ENCODE measurements at regions not wholly inside any gene's neighbourhood (a gene's known extent, or its start where the extent isn't known, plus 50 kb on each side); places are given as distances from the start of the nearest gene placed in this dataset.

DNA sequence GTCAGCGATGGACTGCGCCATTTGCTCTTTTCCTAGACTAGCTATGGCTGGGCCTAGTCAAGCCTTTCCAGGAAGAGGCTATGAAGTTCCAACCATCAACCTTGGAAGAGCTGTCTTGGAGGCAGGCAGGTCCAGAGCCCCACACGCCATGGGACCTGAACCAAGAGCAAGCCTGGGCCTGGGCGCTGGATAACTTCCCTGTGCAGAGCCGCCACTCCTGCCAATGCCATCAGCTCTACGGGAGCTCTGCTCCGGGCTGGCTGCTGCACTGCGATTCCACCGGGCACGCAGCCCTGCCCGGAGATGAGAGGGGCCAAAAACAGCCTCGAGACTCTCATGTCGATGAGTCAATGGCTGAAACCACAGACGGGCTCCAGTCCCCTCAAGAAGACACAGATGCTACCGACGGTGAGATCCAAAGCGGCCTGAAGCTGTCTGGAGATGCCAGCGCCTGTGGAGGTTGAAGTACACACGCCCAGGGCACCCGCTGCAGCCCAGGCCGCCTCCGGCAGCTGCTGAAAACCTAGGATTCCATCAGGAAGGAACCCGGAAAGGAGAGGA lies 103.7 kb upstream of the SELENOP start:
- intact Hi-C loops (cut with DNase I) = no loop called here

DNA sequence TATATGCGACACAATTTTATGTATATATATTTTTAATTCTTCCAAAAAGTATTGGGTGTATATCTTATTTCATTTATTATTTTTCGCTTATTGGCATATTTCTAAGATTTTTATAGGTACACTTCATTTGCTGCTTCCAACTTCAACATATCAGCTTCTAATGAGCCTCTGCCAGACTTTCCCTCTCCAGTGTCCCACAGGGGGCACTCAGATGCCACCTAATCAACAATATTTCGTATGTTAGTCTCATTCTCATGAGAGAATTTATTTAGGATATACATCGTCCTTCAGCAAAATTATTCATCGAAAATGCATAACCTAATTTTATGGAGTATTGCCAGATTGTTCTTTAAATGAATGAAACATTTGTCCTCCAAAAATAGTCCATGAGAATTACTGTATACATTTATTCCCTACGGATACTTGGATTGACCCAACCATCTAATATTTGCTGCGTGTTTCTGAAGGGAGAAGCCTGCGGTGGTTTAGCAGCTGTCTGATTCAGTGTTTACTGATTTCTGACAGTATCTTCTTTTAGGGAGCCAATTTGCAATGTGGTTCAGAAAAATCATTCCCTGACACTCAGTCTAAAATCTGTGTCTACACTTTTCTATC lies 100.6 kb upstream of the SELENOP start:
- TF ChIP-seq, protein P1, sequence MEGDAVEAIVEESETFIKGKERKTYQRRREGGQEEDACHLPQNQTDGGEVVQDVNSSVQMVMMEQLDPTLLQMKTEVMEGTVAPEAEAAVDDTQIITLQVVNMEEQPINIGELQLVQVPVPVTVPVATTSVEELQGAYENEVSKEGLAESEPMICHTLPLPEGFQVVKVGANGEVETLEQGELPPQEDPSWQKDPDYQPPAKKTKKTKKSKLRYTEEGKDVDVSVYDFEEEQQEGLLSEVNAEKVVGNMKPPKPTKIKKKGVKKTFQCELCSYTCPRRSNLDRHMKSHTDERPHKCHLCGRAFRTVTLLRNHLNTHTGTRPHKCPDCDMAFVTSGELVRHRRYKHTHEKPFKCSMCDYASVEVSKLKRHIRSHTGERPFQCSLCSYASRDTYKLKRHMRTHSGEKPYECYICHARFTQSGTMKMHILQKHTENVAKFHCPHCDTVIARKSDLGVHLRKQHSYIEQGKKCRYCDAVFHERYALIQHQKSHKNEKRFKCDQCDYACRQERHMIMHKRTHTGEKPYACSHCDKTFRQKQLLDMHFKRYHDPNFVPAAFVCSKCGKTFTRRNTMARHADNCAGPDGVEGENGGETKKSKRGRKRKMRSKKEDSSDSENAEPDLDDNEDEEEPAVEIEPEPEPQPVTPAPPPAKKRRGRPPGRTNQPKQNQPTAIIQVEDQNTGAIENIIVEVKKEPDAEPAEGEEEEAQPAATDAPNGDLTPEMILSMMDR (IDR thresholded peaks at IDR 0.05) = peak in 1 of 3 experiments; percentile 21
- TF ChIP-seq EP300 (IDR thresholded peaks at IDR 0.05) = no peak
- H3K27me3 ChIP-seq = peaks cover 0 to 7% (median 0%) of the 10 kb centered on the region in 4 donors
- peaks cover 4 to 11% (median 8%) of the 10 kb centered on the region in 4 donors for H3K4me1 ChIP-seq
- H3K27ac ChIP-seq (replicated peaks in 1 of 4) = no peak overlapping the region
- H3K36me3 ChIP-seq = no peaks in the 10 kb centered on the region
- DNase-seq (ENCODE audit: extremely low spot score) = no peak
- no peaks in the 10 kb centered on the region for H3K9me3 ChIP-seq
- H3K4me3 ChIP-seq = no peak overlapping the region
- 56% methylated on average over 8 of the region's 8 CpGs for WGBS
- intact Hi-C loops (cut with DNase I) = no loop called here

More for the DNA sequence above, 103.7 kb upstream of the SELENOP start:
- H3K4me3 ChIP-seq = no peak overlapping the region
- WGBS = 81% methylated on average over 21 of the region's 23 CpGs
- H3K4me1 ChIP-seq = no peaks in the 10 kb centered on the region
- no peaks in the 10 kb centered on the region for H3K36me3 ChIP-seq
- no peaks in the 10 kb centered on the region for H3K9me3 ChIP-seq
- no peak for TF ChIP-seq POLR2A (IDR thresholded peaks at IDR 0.05; ENCODE audit: low read depth)
- TF ChIP-seq, protein P1 (IDR thresholded peaks at IDR 0.05) = no peak
- no peak for TF ChIP-seq POLR2AphosphoS5 (IDR thresholded peaks at IDR 0.05)
- no peak for TF ChIP-seq EP300 (IDR thresholded peaks at IDR 0.05)
- DNase-seq (ENCODE audit: extremely low spot score) = no peak
- H3K27ac ChIP-seq (replicated peaks in 1 of 4) = no peak overlapping the region
- H3K27me3 ChIP-seq = no peaks in the 10 kb centered on the region

DNA sequence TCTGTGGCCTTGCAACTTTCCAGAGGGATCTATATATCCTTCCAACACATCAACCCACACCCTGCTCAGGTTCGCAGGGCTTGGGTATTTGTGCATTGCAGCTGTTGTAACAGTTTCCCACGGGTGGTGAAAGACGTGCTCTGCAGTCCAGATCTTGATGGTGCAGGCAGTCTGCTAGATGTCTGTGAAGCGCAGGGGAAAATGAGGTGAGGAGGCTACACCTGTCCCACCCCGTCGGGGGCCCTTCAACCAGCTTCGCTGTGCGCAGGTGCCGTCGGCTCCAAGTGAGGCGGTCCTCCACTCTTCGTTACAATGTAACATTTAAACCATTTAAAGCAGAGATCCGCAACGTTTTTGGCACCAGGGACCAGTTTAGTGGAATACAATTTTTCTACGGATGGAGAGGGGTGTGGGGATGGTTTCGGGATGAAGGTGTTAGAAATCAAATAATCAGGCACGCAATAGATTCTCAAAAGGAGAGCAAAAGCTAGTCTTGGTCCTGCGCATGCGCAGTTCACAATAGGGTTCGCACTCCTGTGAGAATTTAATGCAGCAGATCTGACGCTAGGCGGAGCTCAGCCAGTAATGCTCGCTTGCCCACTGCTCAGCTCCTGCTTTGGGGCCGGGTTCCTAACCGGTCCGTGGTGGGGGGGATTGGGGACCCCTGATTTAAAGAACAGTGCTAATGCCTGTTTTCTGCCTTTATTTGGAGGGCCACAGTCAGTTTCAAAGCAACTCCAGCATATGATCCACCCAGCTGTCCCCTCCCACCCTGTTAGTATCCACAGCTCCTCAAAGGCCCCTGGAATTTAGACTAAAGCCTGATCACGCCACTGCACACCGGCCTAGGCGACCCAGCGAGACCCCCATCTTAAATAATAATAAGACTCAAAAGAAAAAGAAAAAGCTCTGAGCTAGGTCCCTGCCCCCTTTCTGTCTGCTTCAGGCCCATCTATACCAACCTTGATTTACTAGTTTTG lies 97.1 kb upstream of the SELENOP start:
- H3K4me1 ChIP-seq = peaks cover 4 to 11% (median 8%) of the 10 kb centered on the region in 4 donors
- no peaks in the 10 kb centered on the region for H3K9me3 ChIP-seq
- H3K4me3 ChIP-seq = peak overlapping the region; percentile 52 to 57 (median 54)
- DNase-seq (ENCODE audit: extremely low spot score) = peak; percentile 93
- no peaks in the 10 kb centered on the region for H3K36me3 ChIP-seq
- TF ChIP-seq, protein P1 (IDR thresholded peaks at IDR 0.05) = peak; percentile 77 to 87 (median 81)
- TF ChIP-seq POLR2A (IDR thresholded peaks at IDR 0.05; ENCODE audit: low read depth) = no peak
- TF ChIP-seq POLR2AphosphoS5 (IDR thresholded peaks at IDR 0.05) = peak; percentile 10 to 81
- no peak for TF ChIP-seq EP300 (IDR thresholded peaks at IDR 0.05)
- WGBS = 7% methylated on average over 30 of the region's 30 CpGs
- no peak overlapping the region for H3K27ac ChIP-seq (replicated peaks in 1 of 4)
- intact Hi-C loops (cut with DNase I) = loop anchor here (10.0 kb wide), 1 partner anchor 136 kb away; the partner anchor contains the start of gene ANXA2R
- peaks cover 0 to 16% (median 0%) of the 10 kb centered on the region in 4 donors for H3K27me3 ChIP-seq

DNA sequence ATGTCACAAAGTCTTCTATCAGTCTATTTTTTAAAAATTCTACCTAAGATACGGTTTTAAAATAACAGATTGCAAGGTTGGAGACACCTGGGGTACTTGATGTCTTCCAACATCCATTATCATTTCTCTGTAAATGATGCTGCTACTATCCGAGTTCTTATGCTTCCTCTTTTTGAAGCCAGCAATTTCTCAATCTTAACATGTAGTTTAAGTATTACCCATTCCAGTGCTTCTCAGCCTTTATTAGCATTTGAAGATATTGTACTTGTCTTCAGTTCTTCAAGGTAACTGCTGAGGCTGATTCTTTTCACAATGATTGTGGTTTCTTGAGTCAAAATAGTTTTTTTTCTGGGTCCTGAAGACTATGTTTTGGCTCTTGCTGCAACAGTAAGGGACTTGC lies 96.4 kb upstream of the SELENOP start:
- H3K27me3 ChIP-seq = peaks cover 0 to 16% (median 0%) of the 10 kb centered on the region in 4 donors
- H3K4me1 ChIP-seq = peaks cover 4 to 11% (median 8%) of the 10 kb centered on the region in 4 donors
- no peaks in the 10 kb centered on the region for H3K9me3 ChIP-seq
- intact Hi-C loops (cut with DNase I) = loop anchor here (10.0 kb wide), 1 partner anchor 137 kb away; the partner anchor contains the start of gene ANXA2R
- TF ChIP-seq EP300 (IDR thresholded peaks at IDR 0.05) = no peak
- TF ChIP-seq, protein P1 (IDR thresholded peaks at IDR 0.05) = no peak
- TF ChIP-seq POLR2AphosphoS5 (IDR thresholded peaks at IDR 0.05) = no peak
- no peak for TF ChIP-seq POLR2A (IDR thresholded peaks at IDR 0.05; ENCODE audit: low read depth)
- H3K36me3 ChIP-seq = no peaks in the 10 kb centered on the region
- H3K4me3 ChIP-seq = peak overlapping the region; percentile 52 to 57 (median 54)
- H3K27ac ChIP-seq (replicated peaks in 1 of 4) = no peak overlapping the region
- DNase-seq (ENCODE audit: extremely low spot score) = no peak
- WGBS = 22% methylated on average over 2 of the region's 2 CpGs
